IMR-90 (cell line): ENCODE measurements at regions not wholly inside any gene's neighbourhood (a gene's known extent, or its start where the extent isn't known, plus 50 kb on each side); places are given as distances from the start of the nearest gene placed in this dataset.
A peak's percentile ranks its signal among the peaks of the same experiment; 100 is the strongest.

Source experiments
- ATAC-seq: fragments of 200-7000 bp; cut with Tn5 transposase; 2 replicates; pipeline ENCODE4 v1.9.1; 2020; ENCODE audit warnings: low read depth, mild to moderate bottlenecking, moderate library complexity
- BruUV-seq: library from RNA; stranded (reverse); fragments of 400-500 nt; replicated peaks from 2 replicates; lab custom pipeline; 2021; lab: Mats Ljungman, UMichigan
- CTCF ChIA-PET: fragments of 300-600 bp; formaldehyde crosslinking; extraction: SDS; loops from one replicate; lab custom pipeline; 2021; ENCODE audit warnings: antibody characterized with exemption; lab: Yijun Ruan, JAX
- POLR2A ChIA-PET: fragments of 300-600 bp; sonication (Branson Sonifier 250); formaldehyde crosslinking; loops from one replicate; lab custom pipeline; 2022; ENCODE audit warnings: antibody characterized with exemption; ENCODE audit not compliant: unreplicated experiment; lab: Charles Lee
- DNase-seq: peaks from one replicate; pipeline ENCODE4 v3.0.0; 2013
- H2AFZ ChIP-seq: replicated peaks from 2 replicates; pipeline ENCODE3; 2013; ENCODE audit warnings: low read length, mild to moderate bottlenecking; ENCODE audit not compliant: poor library complexity
- H2AK5ac ChIP-seq: 2 replicates; pipeline ENCODE4 v1.6.1; 2013; ENCODE audit warnings: low read depth, low read length, inconsistent platforms
- H2AK9ac ChIP-seq: replicated peaks from 2 replicates; pipeline ENCODE3; 2013; ENCODE audit warnings: mild to moderate bottlenecking, low read depth, low read length, moderate library complexity; ENCODE audit not compliant: poor library complexity
- H2BK120ac ChIP-seq: 2 replicates; pipeline ENCODE4 v1.6.1; 2013; ENCODE audit warnings: low read depth, low read length, inconsistent platforms
- H2BK15ac ChIP-seq: 3 replicates; pipeline ENCODE4 v1.6.1; 2013; ENCODE audit warnings: low read depth, low read length, inconsistent platforms
- H2BK20ac ChIP-seq: 2 replicates; pipeline ENCODE4 v1.6.1; 2013; ENCODE audit warnings: low read depth, mild to moderate bottlenecking, inconsistent platforms, low read length, moderate library complexity
- H2BK5ac ChIP-seq: 2 replicates; pipeline ENCODE4 v1.6.1; 2013; ENCODE audit warnings: mild to moderate bottlenecking, low read depth, low read length, inconsistent platforms; ENCODE audit not compliant: poor library complexity, severe bottlenecking
- H3K14ac ChIP-seq: replicated peaks from 2 replicates; pipeline ENCODE4 v1.6.1; 2013; ENCODE audit warnings: low read depth, low read length, inconsistent platforms
- H3K18ac ChIP-seq: 2 replicates; pipeline ENCODE4 v1.6.1; 2013; ENCODE audit warnings: low read depth, low read length, control low read depth
- H3K23ac ChIP-seq: 2 replicates; pipeline ENCODE4 v1.6.1; 2013; ENCODE audit warnings: low read depth, low read length, inconsistent platforms
- H3K27ac ChIP-seq: 2 replicates; pipeline ENCODE4 v1.5.1; 2013; ENCODE audit warnings: mild to moderate bottlenecking, control low read depth, low read length; ENCODE audit not compliant: insufficient read depth
- H3K27me3 ChIP-seq: 2 replicates; pipeline ENCODE4 v1.6.1; 2013; ENCODE audit warnings: low read length; ENCODE audit not compliant: control insufficient read depth, insufficient read depth
- H3K36me3 ChIP-seq: 2 replicates; pipeline ENCODE4 v1.6.1; 2013; ENCODE audit warnings: low read length, mixed read lengths; ENCODE audit not compliant: control insufficient read depth, insufficient read depth
- H3K4ac ChIP-seq: 2 replicates; pipeline ENCODE4 v1.6.1; 2013; ENCODE audit warnings: low read depth, low read length, inconsistent platforms
- H3K4me1 ChIP-seq: 2 replicates; pipeline ENCODE4 v1.6.1; 2013; ENCODE audit warnings: low read length, mixed read lengths; ENCODE audit not compliant: control insufficient read depth, insufficient read depth
- H3K4me2 ChIP-seq: 2 replicates; pipeline ENCODE4 v1.6.1; 2013; ENCODE audit warnings: low read depth, mild to moderate bottlenecking, control low read depth, low read length, moderate library complexity
- H3K4me3 ChIP-seq: 2 replicates; pipeline ENCODE4 v1.5.1; 2013; ENCODE audit warnings: low read depth, mild to moderate bottlenecking, control low read depth, low read length, moderate library complexity; ENCODE audit not compliant: insufficient read depth
- H3K56ac ChIP-seq: 2 replicates; pipeline ENCODE4 v1.6.1; 2013; ENCODE audit warnings: low read length, inconsistent platforms; ENCODE audit not compliant: insufficient read depth; ENCODE audit errors: extremely low read depth
- H3K79me1 ChIP-seq, 2 experiments: 2 replicates each; pipeline ENCODE4 v1.6.1; 2013; ENCODE audit warnings: low read length in 2 of 2, inconsistent platforms in 1 of 2, low read depth in 1 of 2
- H3K9ac ChIP-seq: 2 replicates; pipeline ENCODE4 v1.6.1; 2013; ENCODE audit warnings: low read depth, low read length, control low read depth
- H3K9me1 ChIP-seq: 2 replicates; pipeline ENCODE4 v1.6.1; 2013; ENCODE audit warnings: low read length, inconsistent platforms; ENCODE audit not compliant: insufficient read depth
- H3K9me3 ChIP-seq: 2 replicates; pipeline ENCODE4 v1.6.1; 2013; ENCODE audit warnings: low read length; ENCODE audit not compliant: control insufficient read depth, insufficient read depth
- H4K20me1 ChIP-seq: 2 replicates; pipeline ENCODE4 v1.6.1; 2013; ENCODE audit warnings: low read length, inconsistent platforms; ENCODE audit not compliant: insufficient read depth
- H4K5ac ChIP-seq: 2 replicates; pipeline ENCODE4 v1.6.1; 2013; ENCODE audit warnings: mild to moderate bottlenecking, low read depth, low read length, control low read depth
- H4K8ac ChIP-seq, 2 experiments: 2 replicates each; pipeline ENCODE4 v1.6.1; 2013; ENCODE audit warnings: low read depth in 2 of 2, low read length in 2 of 2, control low read depth in 1 of 2, inconsistent platforms in 1 of 2
- H4K91ac ChIP-seq: 2 replicates; pipeline ENCODE4 v1.6.1; 2013; ENCODE audit warnings: low read depth, low read length, inconsistent platforms; ENCODE audit not compliant: insufficient read depth
- MAFK ChIP-seq: IDR thresholded peaks from 2 replicates; pipeline ENCODE4 v1.6.1; 2012; ENCODE audit warnings: low read depth, low read length, improper control_type of control experiment
- WGBS, 2 experiments: methylation state at CpG; one replicate each; pipeline versions ENCODE4 v1.1.5 to v1.1.7; 2013; ENCODE audit warnings: missing lambda C conversion rate in 2 of 2; ENCODE audit not compliant: insufficient read length in 1 of 2; ENCODE audit errors: extremely low coverage in 2 of 2; 5-methylcytosine and 5-hydroxymethylcytosine counted together
- dilution Hi-C: fragments of 300-500 bp; cut with HindIII; formaldehyde crosslinking; loops from one replicate; pipeline ENCODE4 v1.14.3; 2018; ENCODE audit warnings: low sequenced_read_pairs; ENCODE audit not compliant: unreplicated experiment
- in situ Hi-C: fragments of 300-500 bp; cut with MboI; formaldehyde crosslinking; loops from 3 replicates; pipeline ENCODE4 v1.14.3; 2019; ENCODE audit warnings: low sequenced_read_pairs, inconsistent platforms, mixed read lengths
- intact Hi-C: fragments of 100-400 bp; cut with micrococcal nuclease; formaldehyde crosslinking; loops from 2 replicates; pipeline ENCODE4 v1.10.0; 2022
- TF ChIP-seq, protein P1 (sequence below): fragments of 150-350 bp; IDR thresholded peaks from 2 replicates; pipeline ENCODE4 v1.6.1; 2016; ENCODE audit warnings: low read depth, mild to moderate bottlenecking, low read length, moderate library complexity, borderline replicate concordance

DNA sequence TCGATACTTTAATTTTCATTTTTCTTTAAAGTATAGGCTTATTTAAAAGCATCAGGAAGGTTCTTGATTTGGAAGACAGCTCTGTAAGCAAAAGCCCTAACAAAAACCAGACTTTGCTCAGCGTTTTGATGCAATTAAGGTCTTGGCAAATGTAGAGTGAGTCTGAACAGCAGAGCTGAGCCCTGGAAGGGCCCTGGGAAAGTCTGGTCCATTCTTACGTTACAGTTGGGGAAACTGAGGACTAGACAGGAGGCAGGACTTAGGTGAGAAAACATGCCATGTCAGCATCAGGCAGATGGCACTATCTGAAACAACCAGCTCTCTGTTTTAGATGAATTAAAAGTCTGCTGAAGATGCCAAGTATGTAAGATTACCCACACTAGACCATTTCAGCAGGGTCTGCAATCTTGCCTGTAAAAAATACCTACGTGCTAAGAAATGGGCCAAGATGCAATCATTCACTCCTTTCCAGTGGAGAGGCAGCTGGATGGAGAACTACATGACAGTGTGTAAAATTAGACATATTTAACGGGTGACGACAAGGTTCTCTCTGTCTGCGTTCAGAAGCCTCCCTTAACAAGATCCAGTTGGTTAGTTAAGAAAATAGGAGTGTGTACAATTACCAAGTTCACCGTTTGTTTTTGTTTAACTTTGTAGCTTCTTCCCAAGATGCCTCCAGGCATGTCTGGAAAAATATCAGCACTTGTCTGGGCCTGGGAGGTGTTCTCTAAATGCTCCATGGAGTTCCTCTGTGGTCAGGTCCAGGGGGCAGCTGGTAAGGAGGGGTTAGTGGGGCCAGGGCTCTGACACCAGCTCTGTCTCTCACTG is 502.3 kb upstream of the ZMIZ1 start:
- no peak overlapping the region for H2BK15ac ChIP-seq
- no peak overlapping the region for H3K18ac ChIP-seq
- no peak overlapping the region for H3K56ac ChIP-seq
- no peak overlapping the region for H4K91ac ChIP-seq
- H3K4me2 ChIP-seq, result no peak overlapping the region
- H3K79me1 ChIP-seq, result no peaks in the 10 kb centered on the region
- peaks cover 3% of the 10 kb centered on the region; the same call in 1 of the 2 replicates for H3K9me3 ChIP-seq
- no peak overlapping the region for H2BK5ac ChIP-seq
- no peaks in the 10 kb centered on the region for H4K20me1 ChIP-seq
- no peak overlapping the region for H2BK20ac ChIP-seq
- no peak overlapping the region for H3K27ac ChIP-seq
- peaks cover 22% of the 10 kb centered on the region for H3K27me3 ChIP-seq
- DNase-seq, result no peak
- H2AK5ac ChIP-seq, result no peak overlapping the region
- no peak overlapping the region for H3K9ac ChIP-seq
- no peaks in the 10 kb centered on the region; the same call in 1 of the 2 replicates for H3K4me1 ChIP-seq
- TF ChIP-seq MAFK, result peak; percentile 33; the same call in 1 of the 2 replicates
- TF ChIP-seq, protein P1, sequence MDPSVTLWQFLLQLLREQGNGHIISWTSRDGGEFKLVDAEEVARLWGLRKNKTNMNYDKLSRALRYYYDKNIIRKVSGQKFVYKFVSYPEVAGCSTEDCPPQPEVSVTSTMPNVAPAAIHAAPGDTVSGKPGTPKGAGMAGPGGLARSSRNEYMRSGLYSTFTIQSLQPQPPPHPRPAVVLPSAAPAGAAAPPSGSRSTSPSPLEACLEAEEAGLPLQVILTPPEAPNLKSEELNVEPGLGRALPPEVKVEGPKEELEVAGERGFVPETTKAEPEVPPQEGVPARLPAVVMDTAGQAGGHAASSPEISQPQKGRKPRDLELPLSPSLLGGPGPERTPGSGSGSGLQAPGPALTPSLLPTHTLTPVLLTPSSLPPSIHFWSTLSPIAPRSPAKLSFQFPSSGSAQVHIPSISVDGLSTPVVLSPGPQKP, result no peak
- H3K4ac ChIP-seq, result no peak overlapping the region
- CTCF ChIA-PET, result interaction anchor here (0.6 to 1.2 kb wide), 3 partner anchors 8 to 775 kb away, joined by 3 to 8 read pairs (median 3); no protein-coding TSS in a partner anchor
- no peak overlapping the region for H4K8ac ChIP-seq
- WGBS, 2 experiments, result 25% methylated on average over 1 of the region's 8 CpGs; no CpG with 5 or more reads in 1 of the 2 experiments
- no peak overlapping the region for H4K5ac ChIP-seq
- no peaks in the 10 kb centered on the region for H3K36me3 ChIP-seq
- H3K14ac ChIP-seq, result no peak overlapping the region
- ATAC-seq, result no peak
- POLR2A ChIA-PET, result no interaction called here
- dilution Hi-C loops (no loop called here), in situ Hi-C loops (no loop called here), intact Hi-C loops (no loop called here)
- peaks cover 3% of the 10 kb centered on the region for H3K9me1 ChIP-seq
- H2BK120ac ChIP-seq, result no peak overlapping the region
- H2AK9ac ChIP-seq, result no peak overlapping the region
- no peak overlapping the region for H2AFZ ChIP-seq
- no peak overlapping the region for H3K4me3 ChIP-seq
- H3K23ac ChIP-seq, result 0 out of 2 replicates have a peak overlapping the region, but pooled peaks have one; percentile 2
- no TSS peak for BruUV-seq
